SK-N-SH (cell line): ENCODE measurements at regions not wholly inside any gene's neighbourhood (a gene's known extent, or its start where the extent isn't known, plus 50 kb on each side); places are given as distances from the start of the nearest gene placed in this dataset.

Experiments used
- CTCF ChIA-PET: fragments of 300-600, 350-600 bp; formaldehyde crosslinking; extraction: SDS; loops from one replicate; lab custom pipeline; 2021; lab: Yijun Ruan, JAX
- POLR2A ChIA-PET: fragments of 350-600 bp; sonication (Branson Sonifier 250); formaldehyde crosslinking; extraction: SDS; loops from one replicate; lab custom pipeline; 2020; ENCODE audit warnings: antibody characterized with exemption, inconsistent platforms; lab: Yijun Ruan, JAX
- DNase-seq: peaks from one replicate; pipeline ENCODE4 v3.0.0; 2012
- H2AFZ ChIP-seq: fragments of 200-600 bp; sonication (generic); 2 replicates; pipeline ENCODE4 v1.8.1; 2016; ENCODE audit warnings: antibody characterized with exemption, mild to moderate bottlenecking, low read depth
- H3F3A ChIP-seq: fragments of 200-600 bp; sonication (generic); replicated peaks from 2 replicates; pipeline ENCODE3; 2016; ENCODE audit warnings: antibody characterized with exemption, mild to moderate bottlenecking; ENCODE audit not compliant: insufficient read depth
- H3K27ac ChIP-seq, 2 experiments: fragments of 200-500 bp in 1 of 2; fragments of 200-600 bp in 1 of 2; sonication (Bioruptor generic) in 1 of 2; sonication (generic), shearing (Covaris generic) in 1 of 2; 2 replicates each; pipeline versions ENCODE4 v1.5.1 to v1.6.1; 2014 to 2016; ENCODE audit warnings: low read depth in 2 of 2, inconsistent platforms in 1 of 2, low read length in 1 of 2, mild to moderate bottlenecking in 1 of 2, mixed read lengths in 1 of 2
- H3K27me3 ChIP-seq: fragments of 200-600 bp; sonication (generic), shearing (Covaris generic); 2 replicates; pipeline ENCODE4 v1.6.1; 2016; ENCODE audit warnings: mixed run types; ENCODE audit not compliant: insufficient read depth
- H3K36me3 ChIP-seq, 2 experiments: fragments of 200-500 bp in 1 of 2; fragments of 200-600 bp in 1 of 2; sonication (Bioruptor generic) in 1 of 2; sonication (generic) in 1 of 2; replicated peaks in 1 of 2; 2 replicates each; pipeline versions ENCODE3 to v1.5.1; 2014 to 2016; ENCODE audit warnings: low read length in 1 of 2, mild to moderate bottlenecking in 1 of 2; ENCODE audit not compliant: insufficient read depth in 2 of 2, control insufficient read depth in 1 of 2
- H3K4me1 ChIP-seq, 2 experiments: fragments of 200-500 bp in 1 of 2; fragments of 200-600 bp in 1 of 2; sonication (Bioruptor generic) in 1 of 2; sonication (generic), shearing (Covaris generic) in 1 of 2; 2 replicates each; pipeline versions ENCODE4 v1.5.1 to v1.6.1; 2014 to 2016; ENCODE audit warnings: low read depth in 1 of 2, low read length in 1 of 2, mixed run types in 1 of 2; ENCODE audit not compliant: insufficient read depth in 2 of 2, control insufficient read depth in 1 of 2
- H3K4me2 ChIP-seq: fragments of 200-600 bp; sonication (generic), shearing (Covaris generic); 2 replicates; pipeline ENCODE4 v1.6.1; 2017; ENCODE audit warnings: mixed run types
- H3K4me3 ChIP-seq, 2 experiments: fragments of 200-500 bp in 1 of 2; fragments of 200-600 bp in 1 of 2; sonication (Bioruptor generic) in 1 of 2; sonication (generic), shearing (Covaris generic) in 1 of 2; 2 replicates each; pipeline versions ENCODE4 v1.5.1 to v1.8.1; 2014 to 2016; ENCODE audit warnings: low read depth in 2 of 2, inconsistent platforms in 1 of 2, low read length in 1 of 2, mild to moderate bottlenecking in 1 of 2, mixed read lengths in 1 of 2, moderate library complexity in 1 of 2
- H3K79me2 ChIP-seq: fragments of 200-600 bp; sonication (generic); 2 replicates; pipeline ENCODE4 v1.8.1; 2017; ENCODE audit warnings: mild to moderate bottlenecking; ENCODE audit not compliant: insufficient read depth
- H3K9ac ChIP-seq: fragments of 200-600 bp; sonication (generic); 2 replicates; pipeline ENCODE4 v1.6.1; 2017; ENCODE audit warnings: mixed run types
- H3K9me2 ChIP-seq: fragments of 200-600 bp; sonication (generic); 2 replicates; pipeline ENCODE4 v1.6.1; 2017; ENCODE audit warnings: mixed run types
- H3K9me3 ChIP-seq: fragments of 200-600 bp; sonication (generic); 2 replicates; pipeline ENCODE4 v1.6.1; 2017; ENCODE audit warnings: mixed run types, mild to moderate bottlenecking, moderate library complexity
- H4K20me1 ChIP-seq: fragments of 200-600 bp; sonication (generic); 2 replicates; pipeline ENCODE4 v1.6.1; 2017; ENCODE audit warnings: mild to moderate bottlenecking, mixed run types; ENCODE audit not compliant: insufficient read depth
- CTCF ChIP-seq: fragments of 200-600 bp; sonication (generic); IDR thresholded peaks from 2 replicates; pipeline ENCODE4 v1.6.1; 2017; ENCODE audit warnings: antibody characterized with exemption, mild to moderate bottlenecking, moderate library complexity
- FOXJ3 ChIP-seq: sonication (generic); formaldehyde crosslinking; IDR thresholded peaks from 2 replicates; pipeline ENCODE4 v1.5.1; 2020; ENCODE audit warnings: mild to moderate bottlenecking, missing genetic modification reagents
- FOXM1 ChIP-seq: IDR thresholded peaks from 2 replicates; pipeline ENCODE4 v1.4.0; 2012; ENCODE audit warnings: low read depth, mild to moderate bottlenecking
- GABPA ChIP-seq: IDR thresholded peaks from 2 replicates; pipeline ENCODE4 v1.4.0; 2012; ENCODE audit warnings: low read depth, mild to moderate bottlenecking
- IRF3 ChIP-seq: fragments of 150-350 bp; IDR thresholded peaks from 2 replicates; pipeline ENCODE4 v1.6.1; 2016; ENCODE audit warnings: mild to moderate bottlenecking, low read depth, low read length
- JUND ChIP-seq: IDR thresholded peaks from 2 replicates; pipeline ENCODE4 v1.4.0; 2012
- PBX3 ChIP-seq: IDR thresholded peaks from 2 replicates; pipeline ENCODE4; 2012
- SMC3 ChIP-seq: IDR thresholded peaks from 2 replicates; pipeline ENCODE4 v1.6.1; 2012; ENCODE audit warnings: low read depth, low read length, improper control_type of control experiment
- ZBTB33 ChIP-seq: IDR thresholded peaks from 2 replicates; pipeline ENCODE4 v1.4.0; 2012; ENCODE audit warnings: low read depth, borderline replicate concordance
- WGBS: methylation state at CpG from one replicate; pipeline ENCODE4 v1.1.6; 2017; ENCODE audit warnings: low lambda C conversion rate; 5-methylcytosine and 5-hydroxymethylcytosine counted together

- Histone ChIP-seq H3K27ac (no peak overlapping the region), H3F3A (no peaks in the 10 kb centered on the region), H2AFZ (no peak overlapping the region), H3K36me3 (no peaks in the 10 kb centered on the region), H3K4me1 (no peaks in the 10 kb centered on the region), H3K27me3 (no peaks in the 10 kb centered on the region), H3K4me2 (no peak overlapping the region), H3K9me3 (no peaks in the 10 kb centered on the region; the same call in 1 of the 2 replicates), H3K79me2 (no peaks in the 10 kb centered on the region), H4K20me1 (no peaks in the 10 kb centered on the region), H3K4me3 (no peak overlapping the region), H3K9me2 (no peaks in the 10 kb centered on the region), H3K9ac (no peak overlapping the region)
- whole genome bisulfite sequencing, result 58% methylated on average over 1 of the region's 1 CpG
- CTCF ChIA-PET, result no interaction called here
- POLR2A ChIA-PET, result no interaction called here
- TF ChIP-seq JUND (no peak), PBX3 (0 out of 2 replicates have a peak, but pooled peaks have one; percentile 11), CTCF (no peak), GABPA (no peak), FOXM1 (no peak)
- DNase-seq, result no peak
These were observed 982.5 kb downstream of the TTLL7 start for GRCh38 chr1:83016354-83016849.

- no peak for DNase-seq
- Histone ChIP-seq H3K27me3 (no peaks in the 10 kb centered on the region), H3F3A (no peaks in the 10 kb centered on the region), H3K27ac (no peak overlapping the region), H2AFZ (peak overlapping the region; percentile 8; the same call in 1 of the 2 replicates), H3K4me1 (no peaks in the 10 kb centered on the region), H3K36me3 (no peaks in the 10 kb centered on the region), H3K9me3 (no peaks in the 10 kb centered on the region; the same call in 1 of the 2 replicates), H4K20me1 (no peaks in the 10 kb centered on the region), H3K79me2 (no peaks in the 10 kb centered on the region), H3K4me3 (no peak overlapping the region), H3K4me2 (no peak overlapping the region), H3K9ac (no peak overlapping the region), H3K9me2 (no peaks in the 10 kb centered on the region)
- TF ChIP-seq SMC3, result no peak
- TF ChIP-seq IRF3, result no peak
- TF ChIP-seq FOXJ3 (CRISPR knock-in tag), result no peak
- TF ChIP-seq ZBTB33, result no peak
- ChIA-PET POLR2A (no interaction called here), CTCF (no interaction called here)
- 78% methylated on average over 2 of the region's 2 CpGs for WGBS
These were observed 983.8 kb downstream of the TTLL7 start for GRCh38 chr1:83015163-83015562.
